LNCAP (cell line): ENCODE measurements at regions not wholly inside any gene's neighbourhood (a gene's known extent, or its start where the extent isn't known, plus 50 kb on each side); places are given as distances from the start of the nearest gene placed in this dataset.

Experiments
- TF ChIP-seq, protein P1 (sequence below): fragments of 450-650 bp; IDR thresholded peaks from 2 replicates; pipeline ENCODE4 v1.5.1; 2017; ENCODE audit warnings: mild to moderate bottlenecking

- TF ChIP-seq, protein P1, sequence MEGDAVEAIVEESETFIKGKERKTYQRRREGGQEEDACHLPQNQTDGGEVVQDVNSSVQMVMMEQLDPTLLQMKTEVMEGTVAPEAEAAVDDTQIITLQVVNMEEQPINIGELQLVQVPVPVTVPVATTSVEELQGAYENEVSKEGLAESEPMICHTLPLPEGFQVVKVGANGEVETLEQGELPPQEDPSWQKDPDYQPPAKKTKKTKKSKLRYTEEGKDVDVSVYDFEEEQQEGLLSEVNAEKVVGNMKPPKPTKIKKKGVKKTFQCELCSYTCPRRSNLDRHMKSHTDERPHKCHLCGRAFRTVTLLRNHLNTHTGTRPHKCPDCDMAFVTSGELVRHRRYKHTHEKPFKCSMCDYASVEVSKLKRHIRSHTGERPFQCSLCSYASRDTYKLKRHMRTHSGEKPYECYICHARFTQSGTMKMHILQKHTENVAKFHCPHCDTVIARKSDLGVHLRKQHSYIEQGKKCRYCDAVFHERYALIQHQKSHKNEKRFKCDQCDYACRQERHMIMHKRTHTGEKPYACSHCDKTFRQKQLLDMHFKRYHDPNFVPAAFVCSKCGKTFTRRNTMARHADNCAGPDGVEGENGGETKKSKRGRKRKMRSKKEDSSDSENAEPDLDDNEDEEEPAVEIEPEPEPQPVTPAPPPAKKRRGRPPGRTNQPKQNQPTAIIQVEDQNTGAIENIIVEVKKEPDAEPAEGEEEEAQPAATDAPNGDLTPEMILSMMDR = no peak
Observed at GRCh38 chr21:15524855-15525254, 204.9 kb upstream of the USP25 start.

DNA sequence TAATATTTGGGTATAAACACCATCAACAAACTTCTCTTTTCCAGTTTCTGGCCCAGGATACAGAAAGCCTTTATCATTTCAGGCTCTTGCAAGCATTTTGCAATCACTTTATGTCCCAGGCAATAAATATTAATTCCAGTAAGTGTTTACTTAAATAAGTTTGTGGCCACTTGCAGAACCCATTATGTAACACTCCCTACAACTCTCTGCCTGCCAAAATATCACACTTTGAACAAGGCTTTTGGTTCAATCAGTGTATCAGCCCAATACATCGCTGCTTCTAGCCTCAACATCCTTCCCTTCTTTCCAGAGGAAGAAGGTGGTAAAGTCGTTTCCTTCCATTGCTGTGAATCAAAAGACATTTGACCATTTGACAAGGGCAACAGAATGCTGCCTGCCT lies 203.0 kb upstream of the USP25 start:
- TF ChIP-seq, protein P1 = no peak

- TF ChIP-seq, protein P1 = no peak
Observed at GRCh38 chr21:15528346-15528745, 201.4 kb upstream of the USP25 start.

DNA sequence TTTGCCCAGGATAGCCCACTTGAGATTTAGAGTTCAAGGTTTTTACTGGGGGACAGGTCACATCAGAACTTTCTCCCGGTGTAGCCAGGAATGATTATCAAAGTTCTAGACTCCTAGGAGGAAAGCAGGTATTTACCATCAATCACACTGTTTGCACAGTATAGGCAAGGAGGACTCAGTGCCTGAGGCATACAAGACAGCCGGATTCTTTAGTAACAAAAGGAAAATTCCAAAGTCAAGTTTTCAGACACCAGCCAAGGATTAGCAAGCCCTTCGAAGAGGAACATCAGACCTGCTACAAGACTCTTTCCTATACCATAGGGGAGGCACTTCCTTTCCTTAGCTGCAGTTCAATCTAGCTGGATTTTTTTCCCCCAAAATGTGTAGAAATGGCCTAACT lies 197.8 kb upstream of the USP25 start:
- TF ChIP-seq, protein P1 = no peak

DNA sequence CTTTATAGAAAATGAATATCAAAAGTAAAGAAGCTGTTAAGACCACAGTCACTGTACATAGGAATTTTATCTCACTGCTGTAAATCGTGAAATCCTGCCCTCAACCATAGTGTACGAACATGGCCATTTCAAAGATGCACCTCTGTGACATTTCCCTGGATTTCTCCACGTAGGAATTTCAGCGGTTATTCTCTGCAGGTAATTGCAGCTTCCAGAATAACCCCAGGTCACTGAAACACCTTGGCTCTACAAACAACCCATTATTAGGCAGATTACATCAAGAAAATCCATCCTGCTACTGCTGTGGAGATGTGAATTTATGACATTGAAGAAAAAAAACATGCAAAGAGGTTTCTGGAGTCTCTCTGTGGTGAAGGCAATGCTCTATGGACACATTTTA lies 196.2 kb upstream of the USP25 start:
- TF ChIP-seq, protein P1 = no peak

GRCh38 chr21:15534450-15534886 lies 195.3 kb upstream of the USP25 start:
- TF ChIP-seq, protein P1 = no peak

GRCh38 chr21:15539376-15539775 lies 190.4 kb upstream of the USP25 start:
- TF ChIP-seq, protein P1 = no peak

GRCh38 chr21:15543473-15543872 lies 186.3 kb upstream of the USP25 start:
- TF ChIP-seq, protein P1 = no peak
